Sigmoid colon (tissue), 4 donors: ENCODE measurements at regions not wholly inside any gene's neighbourhood (a gene's known extent, or its start where the extent isn't known, plus 50 kb on each side); places are given as distances from the start of the nearest gene placed in this dataset.

Experiments used
- POLR2A ChIP-seq, 2 donors: fragments of 450-650 bp; IDR thresholded peaks; one replicate each; pipeline ENCODE4 v1.6.1; 2016; ENCODE audit warnings: antibody characterized with exemption in 2 of 2, mild to moderate bottlenecking in 2 of 2, moderate library complexity in 2 of 2
- POLR2AphosphoS5 ChIP-seq, 4 donors: sonication (generic); formaldehyde crosslinking; IDR thresholded peaks; one replicate each; pipeline ENCODE4 v1.6.1; 2017; ENCODE audit warnings: antibody characterized with exemption in 4 of 4
- TF ChIP-seq, protein P1 (sequence below), 4 experiments: fragments of 450-650 bp in 3 of 4; fragments of 200-600 bp in 1 of 4; IDR thresholded peaks; one replicate each; pipeline ENCODE4 v1.5.1; 2016 to 2019; ENCODE audit warnings: antibody characterized with exemption in 4 of 4, mild to moderate bottlenecking in 3 of 4, moderate library complexity in 2 of 4

GRCh38 chr2:60226191-60226590 lies 327.3 kb downstream of the BCL11A start:
- TF ChIP-seq, protein P1, sequence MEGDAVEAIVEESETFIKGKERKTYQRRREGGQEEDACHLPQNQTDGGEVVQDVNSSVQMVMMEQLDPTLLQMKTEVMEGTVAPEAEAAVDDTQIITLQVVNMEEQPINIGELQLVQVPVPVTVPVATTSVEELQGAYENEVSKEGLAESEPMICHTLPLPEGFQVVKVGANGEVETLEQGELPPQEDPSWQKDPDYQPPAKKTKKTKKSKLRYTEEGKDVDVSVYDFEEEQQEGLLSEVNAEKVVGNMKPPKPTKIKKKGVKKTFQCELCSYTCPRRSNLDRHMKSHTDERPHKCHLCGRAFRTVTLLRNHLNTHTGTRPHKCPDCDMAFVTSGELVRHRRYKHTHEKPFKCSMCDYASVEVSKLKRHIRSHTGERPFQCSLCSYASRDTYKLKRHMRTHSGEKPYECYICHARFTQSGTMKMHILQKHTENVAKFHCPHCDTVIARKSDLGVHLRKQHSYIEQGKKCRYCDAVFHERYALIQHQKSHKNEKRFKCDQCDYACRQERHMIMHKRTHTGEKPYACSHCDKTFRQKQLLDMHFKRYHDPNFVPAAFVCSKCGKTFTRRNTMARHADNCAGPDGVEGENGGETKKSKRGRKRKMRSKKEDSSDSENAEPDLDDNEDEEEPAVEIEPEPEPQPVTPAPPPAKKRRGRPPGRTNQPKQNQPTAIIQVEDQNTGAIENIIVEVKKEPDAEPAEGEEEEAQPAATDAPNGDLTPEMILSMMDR (IDR thresholded peaks at IDR 0.05) = no peak
- no peak for TF ChIP-seq POLR2AphosphoS5 (IDR thresholded peaks at IDR 0.05)
- TF ChIP-seq POLR2A (IDR thresholded peaks at IDR 0.05) = no peak
